Osteocyte (in vitro differentiated cells): ENCODE measurements at regions not wholly inside any gene's neighbourhood (a gene's known extent, or its start where the extent isn't known, plus 50 kb on each side); places are given as distances from the start of the nearest gene placed in this dataset.
"Not testable (repeated sequence)": the region's sequence is repeated elsewhere in the genome, so short reads cannot be mapped to it uniquely, and the experiment has no call there.

Experiments
- DNase-seq: peaks from one replicate; pipeline ENCODE4 v3.0.0; 2021; ENCODE audit warnings: mixed read lengths; ENCODE audit not compliant: unreplicated experiment; ENCODE audit errors: extremely low spot score
- H3K27ac Mint-ChIP-seq: one replicate; pipeline ENCODE4 v1.8.0; 2021; ENCODE audit warnings: mild to moderate bottlenecking, mixed read lengths; ENCODE audit not compliant: unreplicated experiment
- H3K27me3 Mint-ChIP-seq: one replicate; pipeline ENCODE4 v1.8.0; 2021; ENCODE audit warnings: mixed read lengths; ENCODE audit not compliant: unreplicated experiment
- H3K36me3 Mint-ChIP-seq: one replicate; pipeline ENCODE4 v1.8.0; 2021; ENCODE audit warnings: mixed read lengths; ENCODE audit not compliant: unreplicated experiment
- H3K4me1 Mint-ChIP-seq: one replicate; pipeline ENCODE4 v1.8.0; 2021; ENCODE audit warnings: mixed read lengths; ENCODE audit not compliant: unreplicated experiment
- H3K4me3 Mint-ChIP-seq: one replicate; pipeline ENCODE4 v1.8.0; 2021; ENCODE audit warnings: mild to moderate bottlenecking, moderate library complexity, mixed read lengths; ENCODE audit not compliant: unreplicated experiment
- H3K9me3 Mint-ChIP-seq: one replicate; pipeline ENCODE4 v1.8.0; 2021; ENCODE audit warnings: mixed read lengths; ENCODE audit not compliant: unreplicated experiment
- TF ChIP-seq, protein P1 (sequence below): fragments of 200-600 bp; sonication (generic); IDR thresholded peaks from 2 replicates; pipeline ENCODE4 v1.5.0; 2021; ENCODE audit warnings: antibody characterized with exemption, mild to moderate bottlenecking, moderate library complexity

DNA sequence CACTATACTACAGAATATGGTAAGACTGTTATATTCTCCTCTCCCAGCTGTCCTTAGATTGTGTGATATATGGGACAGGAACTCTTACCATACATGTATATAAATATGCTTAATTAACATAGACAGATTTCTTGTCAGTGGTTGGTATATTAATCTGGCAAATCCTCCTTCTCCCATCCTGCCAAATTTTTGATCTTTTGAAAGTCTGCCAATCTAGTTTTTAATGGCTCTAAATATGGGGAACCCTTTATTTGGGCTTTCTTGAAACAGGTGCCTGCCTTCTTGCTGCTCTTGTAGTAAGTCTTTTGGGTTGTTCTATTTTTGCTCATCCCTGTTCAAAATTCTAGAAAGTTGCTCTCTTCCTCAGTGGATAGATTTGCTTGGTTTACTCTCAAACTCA, 63.5 kb downstream of the SPATA31D1 start:
- Mint-ChIP-seq H3K36me3 (no peaks in the 10 kb centered on the region), H3K27ac (no peak overlapping the region), H3K9me3 (no peaks in the 10 kb centered on the region), H3K27me3 (peaks cover 2% of the 10 kb centered on the region), H3K4me3 (no peak overlapping the region), H3K4me1 (no peaks in the 10 kb centered on the region)
- DNase-seq, result no peak
- TF ChIP-seq, protein P1, sequence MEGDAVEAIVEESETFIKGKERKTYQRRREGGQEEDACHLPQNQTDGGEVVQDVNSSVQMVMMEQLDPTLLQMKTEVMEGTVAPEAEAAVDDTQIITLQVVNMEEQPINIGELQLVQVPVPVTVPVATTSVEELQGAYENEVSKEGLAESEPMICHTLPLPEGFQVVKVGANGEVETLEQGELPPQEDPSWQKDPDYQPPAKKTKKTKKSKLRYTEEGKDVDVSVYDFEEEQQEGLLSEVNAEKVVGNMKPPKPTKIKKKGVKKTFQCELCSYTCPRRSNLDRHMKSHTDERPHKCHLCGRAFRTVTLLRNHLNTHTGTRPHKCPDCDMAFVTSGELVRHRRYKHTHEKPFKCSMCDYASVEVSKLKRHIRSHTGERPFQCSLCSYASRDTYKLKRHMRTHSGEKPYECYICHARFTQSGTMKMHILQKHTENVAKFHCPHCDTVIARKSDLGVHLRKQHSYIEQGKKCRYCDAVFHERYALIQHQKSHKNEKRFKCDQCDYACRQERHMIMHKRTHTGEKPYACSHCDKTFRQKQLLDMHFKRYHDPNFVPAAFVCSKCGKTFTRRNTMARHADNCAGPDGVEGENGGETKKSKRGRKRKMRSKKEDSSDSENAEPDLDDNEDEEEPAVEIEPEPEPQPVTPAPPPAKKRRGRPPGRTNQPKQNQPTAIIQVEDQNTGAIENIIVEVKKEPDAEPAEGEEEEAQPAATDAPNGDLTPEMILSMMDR, result no peak

DNA sequence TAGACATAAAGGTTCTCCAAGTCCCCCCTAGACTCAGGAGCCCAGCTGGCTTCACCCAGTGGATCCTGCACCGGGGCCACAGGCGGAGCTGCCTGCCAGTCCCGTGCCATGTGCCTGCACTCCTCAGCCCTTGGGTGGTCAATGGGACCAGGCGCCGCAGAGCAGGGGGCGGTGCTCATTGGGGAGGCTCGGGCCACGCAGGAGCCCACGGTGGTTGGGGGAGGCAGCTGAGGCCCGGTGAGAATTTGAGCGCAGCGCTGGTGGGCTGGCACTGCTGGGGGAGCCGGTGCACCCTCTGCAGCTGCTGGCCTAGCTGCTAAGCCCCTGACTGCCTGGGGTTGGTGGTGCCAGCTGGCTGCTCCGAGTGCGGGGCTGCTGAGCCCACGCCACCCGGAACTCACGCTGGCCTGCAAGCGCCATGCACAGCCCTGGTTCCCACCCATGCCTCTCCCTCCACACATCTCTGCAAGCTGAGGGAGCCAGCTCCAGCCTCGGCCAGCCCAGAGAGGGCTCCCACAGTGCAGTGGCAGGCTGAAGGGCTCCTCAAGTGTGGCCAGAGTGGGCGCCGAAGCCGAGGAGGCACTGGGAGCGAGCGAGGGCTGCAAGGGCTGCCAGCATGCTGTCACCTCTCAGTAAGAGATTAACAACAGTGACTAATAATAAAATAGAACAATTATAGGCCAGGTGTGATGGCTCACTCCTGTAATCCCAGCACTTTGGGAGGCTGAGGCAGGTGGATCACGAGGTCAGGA, 65.9 kb downstream of the SPATA31D1 start:
- no peak overlapping the region for H3K27ac Mint-ChIP-seq
- H3K4me1 Mint-ChIP-seq, result no peaks in the 10 kb centered on the region
- no peaks in the 10 kb centered on the region for H3K36me3 Mint-ChIP-seq
- no peaks in the 10 kb centered on the region for H3K9me3 Mint-ChIP-seq
- no peak for DNase-seq
- TF ChIP-seq, protein P1, result no peak
- peaks cover 2% of the 10 kb centered on the region for H3K27me3 Mint-ChIP-seq
- no peak overlapping the region for H3K4me3 Mint-ChIP-seq

DNA sequence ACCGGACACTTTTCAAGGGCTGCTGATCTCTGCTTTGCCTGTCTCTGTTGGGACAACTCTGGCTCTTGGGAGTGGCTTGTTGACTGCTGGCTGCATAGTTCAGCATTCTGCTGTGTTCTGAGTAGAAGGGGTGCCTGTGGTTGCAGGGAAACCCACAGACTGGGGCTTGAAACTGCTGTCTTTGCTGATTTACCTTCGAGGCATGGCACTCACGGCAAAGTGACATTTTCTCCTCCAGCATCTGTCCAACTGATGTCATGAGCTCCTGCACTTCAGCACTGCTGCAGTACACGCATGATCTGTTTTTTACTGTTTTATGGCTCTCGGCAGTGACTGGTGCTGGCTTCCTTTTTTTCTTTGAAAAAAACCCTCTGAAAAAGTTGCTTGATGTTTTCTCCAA, 69.2 kb downstream of the SPATA31D1 start:
- no peak overlapping the region for H3K4me3 Mint-ChIP-seq
- TF ChIP-seq, protein P1, result no peak

DNA sequence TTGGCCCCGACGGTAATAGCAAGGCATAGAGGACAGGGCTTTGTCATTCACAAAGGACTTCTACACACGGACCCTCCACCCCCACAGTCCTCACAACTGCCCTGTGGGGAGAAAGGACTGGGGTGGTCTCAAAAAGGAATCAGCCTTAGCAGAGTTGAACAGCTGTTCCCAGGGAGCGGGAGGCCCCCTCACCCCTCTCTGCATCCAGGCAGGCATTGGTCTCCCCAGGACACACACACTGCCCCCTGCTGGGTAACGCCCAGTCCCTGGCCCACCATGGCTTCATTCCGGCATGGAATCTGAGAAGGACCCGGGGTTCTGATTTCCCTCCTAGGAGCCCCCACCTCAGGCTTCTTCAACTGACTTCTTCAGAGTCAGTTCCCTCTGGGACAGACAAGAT, 73.2 kb downstream of the SPATA31D1 start:
- not testable (repeated sequence) for H3K9me3 Mint-ChIP-seq, H3K27ac Mint-ChIP-seq, H3K4me3 Mint-ChIP-seq, H3K4me1 Mint-ChIP-seq, DNase-seq, H3K27me3 Mint-ChIP-seq, H3K36me3 Mint-ChIP-seq

More for the DNA sequence above, 69.2 kb downstream of the SPATA31D1 start:
- Mint-ChIP-seq H3K9me3 (no peaks in the 10 kb centered on the region), H3K27me3 (no peaks in the 10 kb centered on the region), H3K36me3 (no peaks in the 10 kb centered on the region), H3K27ac (no peak overlapping the region), H3K4me1 (no peaks in the 10 kb centered on the region)
- no peak for DNase-seq

DNA sequence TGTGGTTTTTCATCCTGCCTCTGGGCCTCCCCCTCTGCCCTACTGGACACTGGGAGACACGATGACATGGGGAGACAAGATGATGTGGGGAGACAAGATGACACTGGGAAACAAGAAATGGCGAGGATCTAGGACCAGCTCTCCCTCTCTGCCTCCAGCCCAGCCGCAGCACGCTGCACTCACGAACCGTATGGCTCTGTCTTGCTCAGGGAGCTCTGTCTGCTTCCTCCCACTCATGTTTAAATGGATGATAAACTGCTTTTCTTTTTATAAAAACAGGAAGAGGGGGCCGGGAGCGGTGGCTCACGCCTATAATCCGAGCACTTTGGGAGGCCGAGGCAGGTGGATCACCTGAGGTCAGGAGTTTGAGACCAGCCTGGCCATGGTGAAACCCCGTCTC, 73.7 kb downstream of the SPATA31D1 start:
- H3K4me3 Mint-ChIP-seq, result no peak overlapping the region
- H3K9me3 Mint-ChIP-seq, result no peaks in the 10 kb centered on the region
- no peaks in the 10 kb centered on the region for H3K36me3 Mint-ChIP-seq
- H3K4me1 Mint-ChIP-seq, result no peaks in the 10 kb centered on the region
- no peaks in the 10 kb centered on the region for H3K27me3 Mint-ChIP-seq
- no peak for DNase-seq
- TF ChIP-seq, protein P1, result no peak
- no peak overlapping the region for H3K27ac Mint-ChIP-seq
